ENCODE measurements at regions not wholly inside any gene's neighbourhood (a gene's known extent, or its start where the extent isn't known, plus 50 kb on each side); places are given as distances from the start of the nearest gene placed in this dataset.

DNA sequence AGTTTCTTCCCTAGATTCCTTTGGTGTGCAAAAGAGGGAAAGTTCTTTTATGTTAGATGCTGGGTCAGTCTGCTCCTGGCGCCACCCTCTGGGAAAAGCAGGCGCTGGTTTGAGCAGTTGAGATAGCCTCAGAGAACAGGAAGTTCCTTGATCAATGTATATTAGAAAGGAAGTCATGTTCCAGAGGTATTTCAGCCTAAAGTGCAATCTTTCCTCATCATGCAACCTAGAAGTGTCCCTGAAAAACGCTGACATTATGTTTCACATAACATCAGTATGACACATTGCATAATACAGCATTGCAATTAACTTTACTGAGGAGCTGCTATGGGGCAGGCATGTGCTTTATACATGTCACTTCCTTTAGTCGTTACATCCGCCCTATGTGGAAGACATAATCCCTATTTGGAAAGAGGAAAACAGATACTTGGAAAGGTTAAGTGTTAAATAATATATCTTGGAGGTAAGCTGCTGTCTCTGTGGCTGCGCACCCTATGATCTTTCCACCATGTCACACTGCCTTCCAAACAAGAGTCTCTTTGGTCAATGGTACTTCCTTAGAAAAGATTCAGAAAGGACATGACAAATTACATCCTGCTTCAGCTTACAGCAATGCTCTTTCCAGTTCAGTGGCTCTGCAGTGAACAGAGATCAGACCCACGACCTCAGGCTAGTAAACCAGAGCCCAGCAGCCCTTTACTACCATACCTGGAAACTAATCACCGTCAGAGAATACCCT lies 369.7 kb downstream of the RAD51AP2 start:
- TF ChIP-seq, protein P1, sequence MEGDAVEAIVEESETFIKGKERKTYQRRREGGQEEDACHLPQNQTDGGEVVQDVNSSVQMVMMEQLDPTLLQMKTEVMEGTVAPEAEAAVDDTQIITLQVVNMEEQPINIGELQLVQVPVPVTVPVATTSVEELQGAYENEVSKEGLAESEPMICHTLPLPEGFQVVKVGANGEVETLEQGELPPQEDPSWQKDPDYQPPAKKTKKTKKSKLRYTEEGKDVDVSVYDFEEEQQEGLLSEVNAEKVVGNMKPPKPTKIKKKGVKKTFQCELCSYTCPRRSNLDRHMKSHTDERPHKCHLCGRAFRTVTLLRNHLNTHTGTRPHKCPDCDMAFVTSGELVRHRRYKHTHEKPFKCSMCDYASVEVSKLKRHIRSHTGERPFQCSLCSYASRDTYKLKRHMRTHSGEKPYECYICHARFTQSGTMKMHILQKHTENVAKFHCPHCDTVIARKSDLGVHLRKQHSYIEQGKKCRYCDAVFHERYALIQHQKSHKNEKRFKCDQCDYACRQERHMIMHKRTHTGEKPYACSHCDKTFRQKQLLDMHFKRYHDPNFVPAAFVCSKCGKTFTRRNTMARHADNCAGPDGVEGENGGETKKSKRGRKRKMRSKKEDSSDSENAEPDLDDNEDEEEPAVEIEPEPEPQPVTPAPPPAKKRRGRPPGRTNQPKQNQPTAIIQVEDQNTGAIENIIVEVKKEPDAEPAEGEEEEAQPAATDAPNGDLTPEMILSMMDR (conservative IDR thresholded peaks at IDR 0.05) = no peak; the same call in 1 of the 2 replicates
- no peak for TF ChIP-seq EZH2 (IDR thresholded peaks at IDR 0.05; ENCODE audit: low read depth)

Data from PC-9 (cell line).